ENCODE measurements at regions not wholly inside any gene's neighbourhood (a gene's known extent, or its start where the extent isn't known, plus 50 kb on each side); places are given as distances from the start of the nearest gene placed in this dataset.
"Not testable (repeated sequence)": the region's sequence is repeated elsewhere in the genome, so short reads cannot be mapped to it uniquely, and the experiment has no call there.

- DNase-seq (ENCODE audit: low read depth, low spot score), result peak; percentile 96
Observed at GRCh38 chr1:223022641-223023473, 120.2 kb downstream of the TLR5 start.

- no peak for DNase-seq (ENCODE audit: low read depth, low spot score)
Observed at GRCh38 chr1:223023863-223024262, 119.2 kb downstream of the TLR5 start.

GRCh38 chr1:223024486-223024885 is 118.6 kb downstream of the TLR5 start:
- not testable (repeated sequence) for DNase-seq (ENCODE audit: low read depth, low spot score)

GRCh38 chr1:223025190-223025734 is 117.8 kb downstream of the TLR5 start:
- DNase-seq (ENCODE audit: low read depth, low spot score), result not testable (repeated sequence)

- DNase-seq (ENCODE audit: low read depth, low spot score), result not testable (repeated sequence)
Observed at GRCh38 chr1:223026639-223027038, 116.4 kb downstream of the TLR5 start.

- DNase-seq (ENCODE audit: low read depth, low spot score), result peak; percentile 86
Observed at GRCh38 chr1:223029985-223030769, 112.9 kb downstream of the TLR5 start.

- DNase-seq (ENCODE audit: low read depth, low spot score), result no peak
Observed at GRCh38 chr1:223030871-223031400, 112.1 kb downstream of the TLR5 start.

- DNase-seq (ENCODE audit: low read depth, low spot score), result peak; percentile 64
Observed at GRCh38 chr1:223031733-223032601, 111.1 kb downstream of the TLR5 start.

- peak; percentile 20 for DNase-seq (ENCODE audit: low read depth, low spot score)
Observed at GRCh38 chr1:223033658-223034057, 109.4 kb downstream of the TLR5 start.

- DNase-seq (ENCODE audit: low read depth, low spot score), result no peak
Observed at GRCh38 chr1:223034270-223034798, 108.7 kb downstream of the TLR5 start.

GRCh38 chr1:223035724-223036478 is 107.1 kb downstream of the TLR5 start:
- DNase-seq (ENCODE audit: low read depth, low spot score), result no peak

GRCh38 chr1:223036479-223036845 is 106.6 kb downstream of the TLR5 start:
- DNase-seq (ENCODE audit: low read depth, low spot score), result no peak

- DNase-seq (ENCODE audit: low read depth, low spot score), result peak; percentile 64
Observed at GRCh38 chr1:223037845-223038244, 105.2 kb downstream of the TLR5 start.

- DNase-seq (ENCODE audit: low read depth, low spot score), result peak; percentile 61
Observed at GRCh38 chr1:223038288-223039006, 104.6 kb downstream of the TLR5 start.

- DNase-seq (ENCODE audit: low read depth, low spot score), result no peak
Observed at GRCh38 chr1:223039990-223040389, 103.1 kb downstream of the TLR5 start.

- DNase-seq (ENCODE audit: low read depth, low spot score), result peak; percentile 91
Observed at GRCh38 chr1:223041481-223041880, 101.6 kb downstream of the TLR5 start.

- no peak for DNase-seq (ENCODE audit: low read depth, low spot score)
Observed at GRCh38 chr1:223045164-223045957, 97.7 kb downstream of the TLR5 start.

GRCh38 chr1:223046011-223046410 is 97.0 kb downstream of the TLR5 start:
- DNase-seq (ENCODE audit: low read depth, low spot score), result no peak

- DNase-seq (ENCODE audit: low read depth, low spot score), result not testable (repeated sequence)
Observed at GRCh38 chr1:223046463-223046862, 96.6 kb downstream of the TLR5 start.
